GM12873 (cell line): ENCODE measurements at regions not wholly inside any gene's neighbourhood (a gene's known extent, or its start where the extent isn't known, plus 50 kb on each side); places are given as distances from the start of the nearest gene placed in this dataset.

ENCODE experiments used
- CTCF ChIP-seq: IDR thresholded peaks from 2 replicates; pipeline ENCODE4 v1.5.1; 2012; ENCODE audit warnings: low read depth, mild to moderate bottlenecking, moderate library complexity, low read length, control low read depth; ENCODE audit not compliant: insufficient read depth; ENCODE audit errors: missing control alignments

GRCh38 chr10:128850647-128851046 is 616.4 kb upstream of the MGMT start:
- TF ChIP-seq CTCF = no peak

- TF ChIP-seq CTCF = no peak
Observed at GRCh38 chr10:128851281-128851680, 615.8 kb upstream of the MGMT start.

- TF ChIP-seq CTCF = no peak
Observed at GRCh38 chr10:128851726-128852125, 615.3 kb upstream of the MGMT start.

- TF ChIP-seq CTCF = no peak
Observed at GRCh38 chr10:128852449-128852848, 614.6 kb upstream of the MGMT start.

GRCh38 chr10:128852902-128853301 is 614.1 kb upstream of the MGMT start:
- TF ChIP-seq CTCF = no peak

- no peak for TF ChIP-seq CTCF
Observed at GRCh38 chr10:128853537-128853936, 613.5 kb upstream of the MGMT start.

GRCh38 chr10:128854204-128854603 is 612.8 kb upstream of the MGMT start:
- no peak for TF ChIP-seq CTCF

GRCh38 chr10:128854963-128855362 is 612.1 kb upstream of the MGMT start:
- no peak for TF ChIP-seq CTCF
